HepG2 (cell line): ENCODE measurements at regions not wholly inside any gene's neighbourhood (a gene's known extent, or its start where the extent isn't known, plus 50 kb on each side); places are given as distances from the start of the nearest gene placed in this dataset.

Source experiments
- ATAC-seq: fragments of 200-7000 bp; cut with Tn5 transposase; 3 replicates; pipeline ENCODE4 v1.9.1; 2020; ENCODE audit warnings: mild to moderate bottlenecking, moderate library complexity
- BruUV-seq: library from RNA; stranded (reverse); fragments of 400-500 nt; replicated peaks from 2 replicates; lab custom pipeline; 2021; lab: Mats Ljungman, UMichigan
- CTCF ChIA-PET: fragments of 300-600 bp; formaldehyde crosslinking; extraction: SDS; loops from one replicate; lab custom pipeline; 2021; ENCODE audit warnings: low total read pairs, inconsistent platforms, low intra/inter-chr PET ratio; lab: Yijun Ruan, JAX
- POLR2A ChIA-PET: fragments of 350-600 bp; sonication (Branson Sonifier 250); formaldehyde crosslinking; loops from one replicate; lab custom pipeline; 2020; ENCODE audit warnings: antibody characterized with exemption, inconsistent platforms; lab: Yijun Ruan, JAX
- DNase-seq: peaks from one replicate; pipeline ENCODE4 v3.0.0-alpha.2; 2015; ENCODE audit warnings: low spot score
- FAIRE-seq: peaks from 3 replicates; lab custom pipeline; 2011; peaks lifted over from hg19 to GRCh38; lab: Jason Lieb, UNC
- H2AFZ ChIP-seq: one replicate; pipeline ENCODE4 v1.6.1; 2011; ENCODE audit warnings: low read length, inconsistent platforms
- H3K27ac ChIP-seq: fragments of 300-600 bp; 3 replicates; pipeline ENCODE4 v1.8.0; 2011; ENCODE audit warnings: mixed run types, mild to moderate bottlenecking, mixed read lengths, low read length, inconsistent platforms; ENCODE audit not compliant: insufficient read depth; ENCODE audit errors: extremely low read length
- H3K27me3 ChIP-seq, 2 experiments: fragments of 200-600 bp in 1 of 2; 2 replicates in 1 of 2; 3 replicates in 1 of 2; pipeline versions ENCODE4 v1.6.0 to v1.8.0; 2011; ENCODE audit warnings: low read length in 2 of 2, mild to moderate bottlenecking in 2 of 2, moderate library complexity in 2 of 2, inconsistent platforms in 1 of 2; ENCODE audit not compliant: insufficient read depth in 2 of 2, control insufficient read depth in 1 of 2
- H3K36me3 ChIP-seq, 2 experiments: fragments of 200-600 bp in 1 of 2; replicated peaks in 1 of 2; 2 replicates in 1 of 2; 3 replicates in 1 of 2; pipeline versions ENCODE4 v1.5.1 to v1.8.0; 2011; ENCODE audit warnings: low read length in 2 of 2, inconsistent platforms in 1 of 2; ENCODE audit not compliant: insufficient read depth in 2 of 2, control insufficient read depth in 1 of 2
- H3K4me1 ChIP-seq: 2 replicates; pipeline ENCODE4 v1.5.1; 2012; ENCODE audit warnings: low read length, inconsistent platforms; ENCODE audit not compliant: insufficient read depth
- H3K4me2 ChIP-seq: 2 replicates; pipeline ENCODE4 v1.6.0; 2011; ENCODE audit warnings: low read depth, low read length, inconsistent platforms
- H3K4me3 ChIP-seq, 3 experiments: fragments of 200-600 bp in 1 of 3; sonication (generic), shearing (Covaris generic) in 1 of 3; replicated peaks in 1 of 3; 2 replicates each; pipeline ENCODE4 v1.5.1; 2011 to 2016; ENCODE audit warnings: low read length in 3 of 3, inconsistent platforms in 2 of 3, low read depth in 2 of 3, mild to moderate bottlenecking in 2 of 3, control low read depth in 1 of 3, mixed read lengths in 1 of 3; ENCODE audit not compliant: insufficient read depth in 1 of 3
- H3K79me2 ChIP-seq: one replicate; pipeline ENCODE4 v1.6.1; 2011; ENCODE audit warnings: low read length, inconsistent platforms; ENCODE audit not compliant: insufficient read depth
- H3K9ac ChIP-seq: 2 replicates; pipeline ENCODE4 v1.6.0; 2011; ENCODE audit warnings: mild to moderate bottlenecking, low read depth, low read length, inconsistent platforms; ENCODE audit not compliant: insufficient read depth
- H3K9me3 ChIP-seq: 2 replicates; pipeline ENCODE4 v1.5.1; 2012; ENCODE audit warnings: mild to moderate bottlenecking, low read length
- H4K20me1 ChIP-seq: 2 replicates; pipeline ENCODE4 v1.6.0; 2011; ENCODE audit warnings: inconsistent platforms, mild to moderate bottlenecking, low read length, moderate library complexity; ENCODE audit not compliant: insufficient read depth
- CENPX ChIP-seq: sonication (generic); formaldehyde crosslinking; IDR thresholded peaks from 2 replicates; pipeline ENCODE4 v1.9.0; 2021; ENCODE audit warnings: mild to moderate bottlenecking, missing genetic modification reagents, moderate library complexity
- EEA1 ChIP-seq: sonication (generic); formaldehyde crosslinking; IDR thresholded peaks from 2 replicates; pipeline ENCODE4 v1.5.1; 2020; ENCODE audit warnings: mild to moderate bottlenecking, missing genetic modification reagents, borderline replicate concordance
- FOXP1 ChIP-seq, 2 experiments: fragments of 450-650 bp in 1 of 2; IDR thresholded peaks; 2 replicates each; pipeline ENCODE4 v1.6.1; 2017 to 2018; ENCODE audit warnings: antibody characterized with exemption in 1 of 2
- HNRNPK ChIP-seq: fragments of 200-400 bp; formaldehyde crosslinking; IDR thresholded peaks from 2 replicates; pipeline ENCODE4 v1.6.1; 2018; ENCODE audit warnings: low read length, low read depth, moderate library complexity, mild to moderate bottlenecking; ENCODE audit not compliant: poor library complexity, severe bottlenecking
- KMT2A ChIP-seq: sonication (generic); formaldehyde crosslinking; IDR thresholded peaks from 2 replicates; pipeline ENCODE4 v1.4.0; 2020; ENCODE audit warnings: missing genetic modification reagents
- MBD4 ChIP-seq: IDR thresholded peaks from 2 replicates; pipeline ENCODE4 v1.6.1; 2012; ENCODE audit warnings: low read length, inconsistent platforms, borderline replicate concordance
- SMAD9 ChIP-seq: sonication (generic); formaldehyde crosslinking; IDR thresholded peaks from 2 replicates; pipeline ENCODE4 v1.5.1; 2020; ENCODE audit warnings: mild to moderate bottlenecking, missing genetic modification reagents
- SMYD3 ChIP-seq: sonication (generic); formaldehyde crosslinking; IDR thresholded peaks from 2 replicates; pipeline ENCODE4 v1.8.1; 2023; ENCODE audit warnings: mild to moderate bottlenecking, missing genetic modification reagents
- TGIF2 ChIP-seq: IDR thresholded peaks from 2 replicates; pipeline ENCODE4 v1.6.1; 2016; ENCODE audit warnings: control low read depth, missing compliant biosample characterization
- ZBTB3 ChIP-seq: sonication (generic); formaldehyde crosslinking; IDR thresholded peaks from 2 replicates; pipeline ENCODE4 v1.4.0; 2020; ENCODE audit warnings: low read depth, mild to moderate bottlenecking, moderate library complexity, missing genetic modification reagents, borderline replicate concordance
- ZNF101 ChIP-seq: sonication (generic); formaldehyde crosslinking; IDR thresholded peaks from 2 replicates; pipeline ENCODE4 v1.4.0; 2020; ENCODE audit warnings: mild to moderate bottlenecking, low read depth, missing genetic modification reagents, borderline replicate concordance
- ZNF589 ChIP-seq: sonication (generic); formaldehyde crosslinking; conservative IDR thresholded peaks from 2 replicates; pipeline ENCODE4 v1.8.0; 2022; ENCODE audit warnings: mild to moderate bottlenecking, moderate library complexity, missing genetic modification reagents
- ZNF737 ChIP-seq: sonication (generic); formaldehyde crosslinking; IDR thresholded peaks from 2 replicates; pipeline ENCODE4 v1.5.0; 2020; ENCODE audit warnings: missing genetic modification reagents, mild to moderate bottlenecking, borderline replicate concordance
- WGBS: methylation state at CpG from one replicate; pipeline ENCODE4 v1.1.6; 2017; ENCODE audit warnings: low lambda C conversion rate; 5-methylcytosine and 5-hydroxymethylcytosine counted together
- in situ Hi-C: cut with HindIII; loops from 2 replicates; pipeline ENCODE4 v1.10.0; 2017; ENCODE audit warnings: low pct_unique_long_range_greater_than_20kb; ENCODE audit not compliant: extremely low pct_ligation_motif_present
- intact Hi-C: fragments of 100-400 bp; cut with micrococcal nuclease; formaldehyde crosslinking; loops from one replicate; pipeline ENCODE4 v1.10.0; 2022; ENCODE audit not compliant: unreplicated experiment
- TF ChIP-seq, protein P1 (sequence below): sonication (generic); formaldehyde crosslinking; IDR thresholded peaks from 2 replicates; pipeline ENCODE4 v1.5.0; 2020; ENCODE audit warnings: missing genetic modification reagents

DNA sequence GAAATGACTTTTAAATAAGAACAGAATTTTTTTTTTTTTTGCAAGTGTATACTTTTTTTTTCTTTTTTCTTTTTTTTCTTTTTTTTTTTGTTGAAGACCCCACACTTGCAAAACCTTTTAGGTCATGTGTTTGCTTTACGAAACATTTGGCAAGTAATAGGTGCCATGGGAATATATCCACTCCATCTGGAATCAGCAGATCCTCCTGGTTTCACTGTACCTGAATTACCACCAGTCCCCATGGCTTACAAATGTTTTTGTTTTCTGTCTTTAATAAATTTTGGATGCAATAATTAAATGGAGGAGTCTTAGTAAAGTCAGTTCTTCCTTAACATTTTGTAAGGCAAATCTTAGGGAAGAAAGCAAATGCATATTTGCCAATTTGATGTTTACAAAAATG, 559.7 kb upstream of the ZEB2 start:
- Histone ChIP-seq H3K36me3 (no peaks in the 10 kb centered on the region), H4K20me1 (no peaks in the 10 kb centered on the region), H2AFZ (no peak overlapping the region), H3K27me3 (no peaks in the 10 kb centered on the region), H3K27ac (no peak overlapping the region), H3K9me3 (no peaks in the 10 kb centered on the region), H3K79me2 (no peaks in the 10 kb centered on the region), H3K4me3 (no peak overlapping the region), H3K4me1 (no peaks in the 10 kb centered on the region), H3K9ac (no peak overlapping the region), H3K4me2 (no peak overlapping the region)
- no peak for DNase-seq
- ATAC-seq, result no peak
- CTCF ChIA-PET, result no interaction called here
- no peak for FAIRE-seq
- in situ Hi-C loops (no loop called here), intact Hi-C loops (no loop called here)
- 42% methylated on average over 1 of the region's 1 CpG for WGBS
- BruUV-seq, result no TSS peak
- TF ChIP-seq CENPX (CRISPR knock-in tag), result no peak
- TF ChIP-seq ZNF737 (CRISPR knock-in tag), result no peak
- no peak for TF ChIP-seq SMAD9 (CRISPR knock-in tag)
- TF ChIP-seq, protein P1, sequence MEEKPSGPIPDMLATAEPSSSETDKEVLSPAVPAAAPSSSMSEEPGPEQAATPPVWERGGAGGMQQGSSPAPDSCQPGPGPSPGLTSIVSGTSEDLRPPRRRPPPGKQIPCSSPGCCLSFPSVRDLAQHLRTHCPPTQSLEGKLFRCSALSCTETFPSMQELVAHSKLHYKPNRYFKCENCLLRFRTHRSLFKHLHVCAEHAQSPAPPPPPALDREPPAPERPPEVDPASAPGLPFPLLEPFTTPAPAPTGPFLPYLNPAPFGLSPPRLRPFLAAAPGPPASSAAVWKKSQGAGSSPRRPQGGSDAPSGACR, result no peak
- no peak for TF ChIP-seq ZBTB3 (CRISPR knock-in tag)
- TF ChIP-seq ZNF101, result no peak
- no peak for TF ChIP-seq SMYD3 (CRISPR knock-in tag)
- no peak for TF ChIP-seq HNRNPK
- TF ChIP-seq FOXP1 (IDR thresholded peaks at IDR 0.05), result no peak
- no peak for TF ChIP-seq FOXP1 (CRISPR knock-in tag; IDR thresholded peaks at IDR 0.05)
- no peak for TF ChIP-seq EEA1 (CRISPR knock-in tag)
- TF ChIP-seq MBD4, result no peak
- no peak for TF ChIP-seq ZNF589 (CRISPR knock-in tag)
- TF ChIP-seq TGIF2 (CRISPR knock-in tag), result no peak
- no peak for TF ChIP-seq KMT2A (CRISPR knock-in tag)
- POLR2A ChIA-PET, result no interaction called here
